GM12875 (cell line): ENCODE measurements at regions not wholly inside any gene's neighbourhood (a gene's known extent, or its start where the extent isn't known, plus 50 kb on each side); places are given as distances from the start of the nearest gene placed in this dataset.

Source experiments
- H3K4me3 ChIP-seq: one replicate; pipeline ENCODE4 v1.5.1; 2011; ENCODE audit warnings: low read depth, low read length, control low read depth
- TF ChIP-seq, protein P1 (sequence below): IDR thresholded peaks from 2 replicates; pipeline ENCODE4 v1.5.1; 2011; ENCODE audit warnings: low read depth, mild to moderate bottlenecking, control low read depth, inconsistent platforms, low read length, moderate library complexity, borderline replicate concordance; ENCODE audit not compliant: insufficient read depth

DNA sequence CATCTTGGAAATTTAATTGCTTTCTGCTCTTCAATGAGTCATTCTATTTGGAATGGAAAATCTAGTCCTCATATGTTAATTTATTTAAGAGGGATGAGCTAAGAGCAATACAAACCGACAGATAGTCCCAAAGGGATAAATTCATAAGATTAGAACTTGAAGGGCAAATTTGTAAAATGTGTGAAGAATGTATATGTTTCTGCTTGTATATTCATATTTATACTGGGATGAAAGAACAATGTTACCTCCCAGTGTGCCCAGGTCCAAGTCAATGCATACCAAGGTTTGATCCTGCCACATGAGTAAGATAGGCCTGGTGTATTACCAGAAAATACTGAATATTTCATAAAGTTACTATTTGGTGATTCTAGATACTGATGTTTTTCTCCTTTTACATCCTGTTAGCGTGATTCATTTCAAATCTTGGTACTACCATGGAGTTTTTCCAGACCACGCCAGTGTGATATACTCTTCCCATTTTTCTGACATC is 255.6 kb upstream of the SEMA6D start:
- TF ChIP-seq, protein P1, sequence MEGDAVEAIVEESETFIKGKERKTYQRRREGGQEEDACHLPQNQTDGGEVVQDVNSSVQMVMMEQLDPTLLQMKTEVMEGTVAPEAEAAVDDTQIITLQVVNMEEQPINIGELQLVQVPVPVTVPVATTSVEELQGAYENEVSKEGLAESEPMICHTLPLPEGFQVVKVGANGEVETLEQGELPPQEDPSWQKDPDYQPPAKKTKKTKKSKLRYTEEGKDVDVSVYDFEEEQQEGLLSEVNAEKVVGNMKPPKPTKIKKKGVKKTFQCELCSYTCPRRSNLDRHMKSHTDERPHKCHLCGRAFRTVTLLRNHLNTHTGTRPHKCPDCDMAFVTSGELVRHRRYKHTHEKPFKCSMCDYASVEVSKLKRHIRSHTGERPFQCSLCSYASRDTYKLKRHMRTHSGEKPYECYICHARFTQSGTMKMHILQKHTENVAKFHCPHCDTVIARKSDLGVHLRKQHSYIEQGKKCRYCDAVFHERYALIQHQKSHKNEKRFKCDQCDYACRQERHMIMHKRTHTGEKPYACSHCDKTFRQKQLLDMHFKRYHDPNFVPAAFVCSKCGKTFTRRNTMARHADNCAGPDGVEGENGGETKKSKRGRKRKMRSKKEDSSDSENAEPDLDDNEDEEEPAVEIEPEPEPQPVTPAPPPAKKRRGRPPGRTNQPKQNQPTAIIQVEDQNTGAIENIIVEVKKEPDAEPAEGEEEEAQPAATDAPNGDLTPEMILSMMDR, result no peak
- no peak overlapping the region for H3K4me3 ChIP-seq

DNA sequence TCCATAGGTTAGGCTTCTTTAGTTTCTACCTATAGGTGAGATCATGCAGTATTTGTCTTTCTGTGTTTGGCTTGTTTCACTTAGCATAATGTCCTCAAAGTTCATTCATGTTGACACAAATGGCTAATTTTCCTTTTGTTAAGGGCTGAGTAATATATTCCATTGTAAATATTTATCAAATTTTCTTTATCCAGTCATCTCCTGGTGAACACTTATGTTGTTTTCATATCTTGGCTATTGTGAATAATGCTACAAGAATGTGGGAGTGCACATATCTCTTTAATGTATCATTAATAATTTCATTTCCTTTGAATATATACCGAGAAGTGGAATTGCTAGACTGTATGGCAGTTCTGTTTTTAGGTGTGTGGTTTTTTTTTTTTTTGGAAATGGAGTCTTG is 250.9 kb upstream of the SEMA6D start:
- TF ChIP-seq, protein P1, result no peak
- no peak overlapping the region for H3K4me3 ChIP-seq

DNA sequence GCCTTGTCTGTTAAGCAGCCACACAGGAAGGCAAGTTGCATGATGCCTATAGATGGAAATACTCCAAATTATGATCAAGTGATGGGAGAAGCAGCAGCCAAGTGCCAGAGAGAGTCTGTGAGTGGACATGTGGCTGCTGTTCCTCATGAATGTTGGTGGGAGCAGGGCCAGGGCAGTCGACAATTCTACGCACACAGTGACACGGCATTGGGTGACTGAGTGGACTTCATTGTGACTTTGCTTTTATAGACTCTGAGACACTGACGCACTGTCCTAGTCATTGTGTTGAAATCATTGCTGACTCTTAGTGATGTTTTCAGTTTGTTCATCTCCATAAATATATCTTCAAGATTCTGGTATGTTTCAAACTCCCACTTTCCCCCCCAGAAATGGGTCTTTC is 246.3 kb upstream of the SEMA6D start:
- TF ChIP-seq, protein P1, result no peak
- H3K4me3 ChIP-seq, result no peak overlapping the region

DNA sequence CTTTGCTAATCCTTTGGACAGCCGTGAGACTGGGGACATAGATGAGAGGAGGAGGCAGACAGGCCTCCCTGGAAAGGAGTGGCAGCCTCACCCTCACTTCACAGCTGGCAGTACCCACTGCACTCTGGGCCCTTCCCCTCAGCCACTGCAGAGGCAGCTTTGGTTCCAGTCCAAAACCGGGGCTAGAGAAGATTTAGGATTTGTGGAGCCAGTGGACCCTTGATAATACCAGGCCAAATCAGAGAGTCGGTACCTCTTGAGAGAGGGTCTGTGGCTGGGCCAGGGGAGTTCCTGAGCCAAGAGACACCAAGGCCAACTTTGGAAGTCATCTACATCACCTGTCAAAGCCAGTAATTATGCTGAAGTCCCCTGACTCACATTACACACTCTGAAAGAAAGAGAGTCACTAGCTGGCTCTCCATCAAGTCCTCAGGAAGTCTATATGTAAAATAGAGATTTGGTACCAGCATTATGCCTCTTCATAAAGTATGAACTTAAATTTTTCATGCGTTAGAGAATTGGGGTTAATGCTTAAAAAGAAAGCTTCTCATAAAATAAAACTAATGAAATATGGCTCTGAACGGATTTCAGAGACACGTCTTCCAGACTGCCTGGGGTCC is 244.1 kb upstream of the SEMA6D start:
- TF ChIP-seq, protein P1, result no peak
- H3K4me3 ChIP-seq, result no peak overlapping the region

DNA sequence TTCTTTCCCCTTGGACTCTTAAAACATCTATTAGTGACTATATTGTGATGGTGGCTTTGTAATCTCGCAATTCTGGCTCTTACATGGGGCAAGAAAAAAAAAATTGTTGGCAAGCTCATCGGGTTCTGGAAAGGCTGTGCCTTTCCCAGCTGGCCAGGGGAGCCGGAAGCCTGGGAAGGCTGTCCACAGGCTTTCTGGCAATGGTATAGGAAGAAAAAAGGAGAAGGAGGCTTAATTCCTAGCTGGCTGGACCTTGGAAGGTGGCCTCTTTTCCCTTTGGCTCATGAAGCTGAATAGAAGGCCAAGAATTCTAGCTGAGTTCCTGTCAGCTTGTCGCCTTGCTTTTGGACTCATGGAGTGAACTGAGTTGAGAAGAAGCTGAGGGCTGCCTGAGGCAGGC is 243.5 kb upstream of the SEMA6D start:
- H3K4me3 ChIP-seq, result no peak overlapping the region
- TF ChIP-seq, protein P1, result no peak

DNA sequence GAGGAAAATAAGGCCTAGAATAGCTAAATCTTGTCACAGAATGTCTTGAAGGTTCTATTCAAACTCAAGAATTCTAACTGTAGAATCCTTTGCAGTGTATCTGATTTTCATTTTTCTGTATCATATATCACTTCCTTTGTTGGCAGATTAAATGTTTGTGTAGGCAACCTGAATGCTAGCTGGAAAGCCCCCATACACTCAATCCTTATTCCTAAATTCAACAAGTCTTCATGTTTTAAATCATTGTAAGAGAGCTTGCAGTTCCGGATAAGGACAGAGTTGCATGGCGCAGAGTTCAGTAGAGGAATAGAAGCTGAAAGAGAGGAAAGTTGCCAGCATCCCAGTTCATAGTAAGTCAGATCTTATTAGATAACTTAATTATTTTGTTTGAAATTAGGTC is 242.0 kb upstream of the SEMA6D start:
- H3K4me3 ChIP-seq, result no peak overlapping the region
- TF ChIP-seq, protein P1, result no peak

DNA sequence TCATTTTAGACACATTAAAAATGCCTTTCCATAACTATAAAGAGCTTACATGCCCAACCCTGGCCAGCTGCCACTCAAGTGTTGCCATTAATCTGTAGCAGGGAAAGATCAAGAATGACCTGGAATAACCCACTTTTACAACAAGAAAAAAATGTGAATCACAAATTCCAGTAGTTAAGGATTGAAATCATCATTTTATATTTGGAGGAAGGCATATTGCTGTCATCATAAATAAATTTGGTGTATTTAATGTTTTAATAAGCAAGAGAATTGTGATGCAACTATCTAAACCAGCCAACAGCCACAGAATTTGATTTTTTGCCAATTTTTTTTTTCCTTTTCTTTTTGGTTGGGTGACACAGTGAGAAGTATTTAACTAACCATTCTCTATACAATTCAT is 240.0 kb upstream of the SEMA6D start:
- TF ChIP-seq, protein P1, result no peak
- no peak overlapping the region for H3K4me3 ChIP-seq
